MM.1S (cell line): ENCODE measurements at regions not wholly inside any gene's neighbourhood (a gene's known extent, or its start where the extent isn't known, plus 50 kb on each side); places are given as distances from the start of the nearest gene placed in this dataset.

ENCODE experiments used
- CTCF ChIP-seq: fragments of 300-600 bp; sonication (generic); IDR thresholded peaks from 2 replicates; pipeline ENCODE4 v1.5.1; 2016; ENCODE audit warnings: antibody characterized with exemption, low read length, mixed read lengths
- EZH2 ChIP-seq: fragments of 300-600 bp; sonication (generic); optimal IDR thresholded peaks from 2 replicates; pipeline ENCODE3; 2017; ENCODE audit warnings: low read depth, mild to moderate bottlenecking, antibody characterized with exemption, low read length, mixed read lengths

- TF ChIP-seq CTCF (no peak), EZH2 (no peak)
Measured at GRCh38 chr11:70700871-70701270, 302.5 kb downstream of the CTTN start.
